ENCODE measurements at regions not wholly inside any gene's neighbourhood (a gene's known extent, or its start where the extent isn't known, plus 50 kb on each side); places are given as distances from the start of the nearest gene placed in this dataset.

DNA sequence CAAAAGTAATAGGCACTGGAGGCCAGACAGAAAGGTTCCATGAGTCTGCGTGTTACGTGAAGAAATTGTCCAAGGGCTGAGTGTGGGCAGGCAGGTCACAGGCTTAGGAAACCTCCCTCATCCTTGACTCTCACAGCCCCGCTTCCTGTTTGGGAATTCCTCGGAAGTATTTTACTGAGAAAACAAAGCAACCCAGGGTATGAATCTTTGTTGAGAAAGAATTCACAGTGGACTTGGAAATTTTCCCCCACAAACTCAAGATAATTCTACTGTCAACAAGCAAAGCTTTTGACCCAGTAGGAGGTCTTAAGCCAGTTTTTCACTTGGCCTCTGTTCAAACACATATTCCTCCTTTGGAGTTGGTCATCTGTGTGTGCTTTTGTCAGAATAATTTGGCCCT lies 377.1 kb upstream of the TPM1 start:
- TF ChIP-seq, protein P1, sequence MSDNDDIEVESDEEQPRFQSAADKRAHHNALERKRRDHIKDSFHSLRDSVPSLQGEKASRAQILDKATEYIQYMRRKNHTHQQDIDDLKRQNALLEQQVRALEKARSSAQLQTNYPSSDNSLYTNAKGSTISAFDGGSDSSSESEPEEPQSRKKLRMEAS (IDR thresholded peaks at IDR 0.05) = no peak
- TF ChIP-seq, protein P2, sequence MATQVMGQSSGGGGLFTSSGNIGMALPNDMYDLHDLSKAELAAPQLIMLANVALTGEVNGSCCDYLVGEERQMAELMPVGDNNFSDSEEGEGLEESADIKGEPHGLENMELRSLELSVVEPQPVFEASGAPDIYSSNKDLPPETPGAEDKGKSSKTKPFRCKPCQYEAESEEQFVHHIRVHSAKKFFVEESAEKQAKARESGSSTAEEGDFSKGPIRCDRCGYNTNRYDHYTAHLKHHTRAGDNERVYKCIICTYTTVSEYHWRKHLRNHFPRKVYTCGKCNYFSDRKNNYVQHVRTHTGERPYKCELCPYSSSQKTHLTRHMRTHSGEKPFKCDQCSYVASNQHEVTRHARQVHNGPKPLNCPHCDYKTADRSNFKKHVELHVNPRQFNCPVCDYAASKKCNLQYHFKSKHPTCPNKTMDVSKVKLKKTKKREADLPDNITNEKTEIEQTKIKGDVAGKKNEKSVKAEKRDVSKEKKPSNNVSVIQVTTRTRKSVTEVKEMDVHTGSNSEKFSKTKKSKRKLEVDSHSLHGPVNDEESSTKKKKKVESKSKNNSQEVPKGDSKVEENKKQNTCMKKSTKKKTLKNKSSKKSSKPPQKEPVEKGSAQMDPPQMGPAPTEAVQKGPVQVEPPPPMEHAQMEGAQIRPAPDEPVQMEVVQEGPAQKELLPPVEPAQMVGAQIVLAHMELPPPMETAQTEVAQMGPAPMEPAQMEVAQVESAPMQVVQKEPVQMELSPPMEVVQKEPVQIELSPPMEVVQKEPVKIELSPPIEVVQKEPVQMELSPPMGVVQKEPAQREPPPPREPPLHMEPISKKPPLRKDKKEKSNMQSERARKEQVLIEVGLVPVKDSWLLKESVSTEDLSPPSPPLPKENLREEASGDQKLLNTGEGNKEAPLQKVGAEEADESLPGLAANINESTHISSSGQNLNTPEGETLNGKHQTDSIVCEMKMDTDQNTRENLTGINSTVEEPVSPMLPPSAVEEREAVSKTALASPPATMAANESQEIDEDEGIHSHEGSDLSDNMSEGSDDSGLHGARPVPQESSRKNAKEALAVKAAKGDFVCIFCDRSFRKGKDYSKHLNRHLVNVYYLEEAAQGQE (IDR thresholded peaks at IDR 0.05; ENCODE audit: low read depth) = no peak
- TF ChIP-seq CEBPB (IDR thresholded peaks at IDR 0.05) (no peak), FOXM1 (IDR thresholded peaks at IDR 0.05; ENCODE audit: borderline replicate concordance, low read depth) (no peak), TAF1 (IDR thresholded peaks at IDR 0.05; ENCODE audit: low read depth) (no peak), RAD21 (IDR thresholded peaks at IDR 0.05; ENCODE audit: low read depth) (no peak), EP300 (IDR thresholded peaks at IDR 0.05; ENCODE audit: borderline replicate concordance) (no peak), NFIC (IDR thresholded peaks at IDR 0.05) (no peak), YY1 (IDR thresholded peaks at IDR 0.05; ENCODE audit: low read depth) (no peak), EGR1 (IDR thresholded peaks at IDR 0.05) (no peak)
- TF ChIP-seq, protein P3, sequence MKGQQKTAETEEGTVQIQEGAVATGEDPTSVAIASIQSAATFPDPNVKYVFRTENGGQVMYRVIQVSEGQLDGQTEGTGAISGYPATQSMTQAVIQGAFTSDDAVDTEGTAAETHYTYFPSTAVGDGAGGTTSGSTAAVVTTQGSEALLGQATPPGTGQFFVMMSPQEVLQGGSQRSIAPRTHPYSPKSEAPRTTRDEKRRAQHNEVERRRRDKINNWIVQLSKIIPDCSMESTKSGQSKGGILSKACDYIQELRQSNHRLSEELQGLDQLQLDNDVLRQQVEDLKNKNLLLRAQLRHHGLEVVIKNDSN (IDR thresholded peaks at IDR 0.05) = no peak
